Suprapubic skin (tissue), 4 donors: ENCODE measurements at regions not wholly inside any gene's neighbourhood (a gene's known extent, or its start where the extent isn't known, plus 50 kb on each side); places are given as distances from the start of the nearest gene placed in this dataset.

Experiments used
- DNase-seq, 2 donors: peaks; one replicate each; pipeline ENCODE4 v3.0.0-alpha.2; 2019; ENCODE audit warnings: low spot score in 2 of 2
- H3K27ac ChIP-seq: fragments of 200-600 bp; sonication (generic); one replicate; pipeline ENCODE4 v1.5.1; 2019
- H3K27me3 ChIP-seq: fragments of 200-600 bp; sonication (generic); one replicate; pipeline ENCODE4 v1.5.1; 2019
- H3K36me3 ChIP-seq: fragments of 200-600 bp; sonication (generic); one replicate; pipeline ENCODE4 v1.5.1; 2019
- H3K4me1 ChIP-seq: fragments of 200-600 bp; sonication (generic); one replicate; pipeline ENCODE4 v1.5.1; 2019
- H3K4me3 ChIP-seq: fragments of 200-600 bp; sonication (generic); one replicate; pipeline ENCODE4 v1.5.1; 2019; ENCODE audit warnings: mild to moderate bottlenecking
- H3K9me3 ChIP-seq: fragments of 200-600 bp; sonication (generic); one replicate; pipeline ENCODE4 v1.5.1; 2019
- CTCF ChIP-seq, 2 donors: fragments of 200-600 bp in 1 of 2; fragments of 450-650 bp in 1 of 2; sonication (generic) in 1 of 2; IDR thresholded peaks; one replicate each; pipeline ENCODE4 v1.5.1; 2016 to 2019; ENCODE audit warnings: antibody characterized with exemption in 2 of 2, mild to moderate bottlenecking in 1 of 2, moderate library complexity in 1 of 2
- EP300 ChIP-seq: sonication (generic); formaldehyde crosslinking; IDR thresholded peaks from one replicate; pipeline ENCODE4 v1.6.1; 2017; ENCODE audit warnings: antibody characterized with exemption
- POLR2A ChIP-seq, 2 donors: fragments of 450-650 bp; IDR thresholded peaks; one replicate each; pipeline ENCODE4 v1.6.1; 2017; ENCODE audit warnings: antibody characterized with exemption in 2 of 2, mild to moderate bottlenecking in 2 of 2, moderate library complexity in 2 of 2
- POLR2AphosphoS5 ChIP-seq, 3 donors: sonication (generic); formaldehyde crosslinking; IDR thresholded peaks; one replicate each; pipeline ENCODE4 v1.6.1; 2017; ENCODE audit warnings: antibody characterized with exemption in 3 of 3
- WGBS: methylation state at CpG from one replicate; pipeline ENCODE4 v1.1.5; 2018; 5-methylcytosine and 5-hydroxymethylcytosine counted together

DNA sequence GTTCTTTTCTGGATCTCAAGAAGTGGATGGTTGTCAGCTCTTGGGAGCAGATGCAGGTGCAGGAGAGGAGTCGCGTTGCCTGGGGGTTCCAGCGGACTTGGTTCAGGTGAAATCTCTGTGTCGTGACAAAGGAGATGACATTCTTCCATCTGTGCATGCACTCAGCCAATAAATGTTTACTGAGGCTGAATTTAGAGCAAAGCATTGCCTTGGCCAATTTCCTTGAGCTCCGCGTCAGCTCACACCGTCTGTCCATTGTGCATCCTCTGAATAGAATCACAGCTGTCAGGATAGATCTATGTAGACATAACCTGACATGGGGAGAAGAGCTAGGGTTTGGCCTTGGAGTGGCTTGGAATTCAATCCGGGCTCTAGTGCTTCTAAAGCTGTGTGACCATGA lies 343.7 kb downstream of the GLRX3 start:
- 74% methylated on average over 8 of the region's 8 CpGs for WGBS
- no peak for DNase-seq
- Histone ChIP-seq H3K36me3 (no peaks in the 10 kb centered on the region), H3K9me3 (no peaks in the 10 kb centered on the region), H3K27ac (no peak overlapping the region), H3K4me1 (no peaks in the 10 kb centered on the region), H3K27me3 (peaks cover 18% of the 10 kb centered on the region), H3K4me3 (no peak overlapping the region)
- TF ChIP-seq POLR2A (IDR thresholded peaks at IDR 0.05) (no peak), CTCF (IDR thresholded peaks at IDR 0.05) (no peak), POLR2AphosphoS5 (IDR thresholded peaks at IDR 0.05) (no peak), EP300 (no peak)

DNA sequence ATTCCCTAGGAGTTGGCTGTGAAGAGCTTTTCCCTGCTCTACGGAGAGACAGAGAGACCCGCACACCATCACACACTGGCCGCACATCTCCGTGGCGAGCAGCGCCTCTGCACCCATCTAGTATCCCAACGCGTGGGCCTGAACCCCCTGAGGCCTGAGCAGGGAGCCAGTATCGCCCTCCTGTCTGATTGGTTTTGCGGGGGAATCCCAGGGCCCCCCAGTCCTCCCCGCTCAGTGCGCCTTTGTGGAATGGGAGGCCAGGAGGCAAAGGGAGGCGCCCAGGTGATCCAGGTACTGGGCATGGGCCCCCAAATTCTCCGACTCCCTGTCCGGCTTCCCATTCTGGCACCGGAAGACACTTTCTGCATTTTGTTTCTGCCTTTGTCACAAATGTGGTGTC lies 344.3 kb downstream of the GLRX3 start:
- Histone ChIP-seq H3K27ac (no peak overlapping the region), H3K4me3 (no peak overlapping the region), H3K4me1 (no peaks in the 10 kb centered on the region), H3K27me3 (peaks cover 18% of the 10 kb centered on the region), H3K9me3 (no peaks in the 10 kb centered on the region), H3K36me3 (no peaks in the 10 kb centered on the region)
- TF ChIP-seq POLR2AphosphoS5 (IDR thresholded peaks at IDR 0.05) (no peak), POLR2A (IDR thresholded peaks at IDR 0.05) (no peak)
- WGBS = 87% methylated on average over 11 of the region's 16 CpGs
- peak in 1 of 2 donors; percentile 59 for DNase-seq

- Histone ChIP-seq H3K4me1 (no peaks in the 10 kb centered on the region), H3K9me3 (no peaks in the 10 kb centered on the region), H3K36me3 (no peaks in the 10 kb centered on the region), H3K4me3 (no peak overlapping the region), H3K27ac (no peak overlapping the region), H3K27me3 (peaks cover 18% of the 10 kb centered on the region)
- WGBS = 42% methylated on average over 6 of the region's 18 CpGs
- DNase-seq = no peak
- TF ChIP-seq CTCF (IDR thresholded peaks at IDR 0.05) (no peak), POLR2AphosphoS5 (IDR thresholded peaks at IDR 0.05) (no peak), POLR2A (IDR thresholded peaks at IDR 0.05) (no peak), EP300 (no peak)
Observed at GRCh38 chr10:130481076-130481930, 345.1 kb downstream of the GLRX3 start.

DNA sequence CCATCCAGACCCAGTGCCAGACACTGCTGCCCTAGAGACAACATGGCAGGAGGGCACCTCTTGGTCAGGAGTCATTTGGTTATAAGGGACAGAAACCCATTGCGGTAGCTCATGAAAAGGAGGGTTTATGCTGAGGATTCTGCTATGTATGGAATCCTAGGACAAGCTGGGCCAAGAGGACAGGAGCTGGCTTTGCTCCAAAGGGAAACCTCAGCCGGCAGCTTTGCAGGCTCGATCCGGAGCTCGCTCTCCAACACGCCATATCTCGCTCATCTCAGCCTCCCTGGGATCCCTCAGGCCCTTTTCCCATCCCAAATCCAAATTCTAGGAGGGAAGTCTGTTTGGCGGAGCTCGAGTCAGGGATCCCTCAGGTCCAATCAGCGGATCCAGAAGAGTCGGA lies 345.7 kb downstream of the GLRX3 start:
- 60% methylated on average over 6 of the region's 11 CpGs for WGBS
- H3K9me3 ChIP-seq = no peaks in the 10 kb centered on the region
- H3K36me3 ChIP-seq = no peaks in the 10 kb centered on the region
- H3K27ac ChIP-seq = no peak overlapping the region
- peaks cover 16% of the 10 kb centered on the region for H3K27me3 ChIP-seq
- TF ChIP-seq POLR2A (IDR thresholded peaks at IDR 0.05) (no peak), CTCF (IDR thresholded peaks at IDR 0.05) (no peak)
- DNase-seq = no peak
- no peak overlapping the region for H3K4me3 ChIP-seq
- H3K4me1 ChIP-seq = no peaks in the 10 kb centered on the region

GRCh38 chr10:130483691-130484467 lies 347.7 kb downstream of the GLRX3 start:
- no peaks in the 10 kb centered on the region for H3K9me3 ChIP-seq
- WGBS = 53% methylated on average over 17 of the region's 17 CpGs
- peaks cover 9% of the 10 kb centered on the region for H3K27me3 ChIP-seq
- H3K4me3 ChIP-seq = no peak overlapping the region
- no peaks in the 10 kb centered on the region for H3K36me3 ChIP-seq
- H3K27ac ChIP-seq = no peak overlapping the region
- no peak for DNase-seq
- H3K4me1 ChIP-seq = no peaks in the 10 kb centered on the region
- no peak for TF ChIP-seq CTCF (IDR thresholded peaks at IDR 0.05)
- TF ChIP-seq POLR2A (IDR thresholded peaks at IDR 0.05) = no peak
- no peak for TF ChIP-seq POLR2AphosphoS5 (IDR thresholded peaks at IDR 0.05)
- no peak for TF ChIP-seq EP300
